ENCODE measurements at regions not wholly inside any gene's neighbourhood (a gene's known extent, or its start where the extent isn't known, plus 50 kb on each side); places are given as distances from the start of the nearest gene placed in this dataset.

GRCh38 chr1:55529017-55529416 lies 313.9 kb upstream of the USP24 start:
- TF ChIP-seq, protein P1, sequence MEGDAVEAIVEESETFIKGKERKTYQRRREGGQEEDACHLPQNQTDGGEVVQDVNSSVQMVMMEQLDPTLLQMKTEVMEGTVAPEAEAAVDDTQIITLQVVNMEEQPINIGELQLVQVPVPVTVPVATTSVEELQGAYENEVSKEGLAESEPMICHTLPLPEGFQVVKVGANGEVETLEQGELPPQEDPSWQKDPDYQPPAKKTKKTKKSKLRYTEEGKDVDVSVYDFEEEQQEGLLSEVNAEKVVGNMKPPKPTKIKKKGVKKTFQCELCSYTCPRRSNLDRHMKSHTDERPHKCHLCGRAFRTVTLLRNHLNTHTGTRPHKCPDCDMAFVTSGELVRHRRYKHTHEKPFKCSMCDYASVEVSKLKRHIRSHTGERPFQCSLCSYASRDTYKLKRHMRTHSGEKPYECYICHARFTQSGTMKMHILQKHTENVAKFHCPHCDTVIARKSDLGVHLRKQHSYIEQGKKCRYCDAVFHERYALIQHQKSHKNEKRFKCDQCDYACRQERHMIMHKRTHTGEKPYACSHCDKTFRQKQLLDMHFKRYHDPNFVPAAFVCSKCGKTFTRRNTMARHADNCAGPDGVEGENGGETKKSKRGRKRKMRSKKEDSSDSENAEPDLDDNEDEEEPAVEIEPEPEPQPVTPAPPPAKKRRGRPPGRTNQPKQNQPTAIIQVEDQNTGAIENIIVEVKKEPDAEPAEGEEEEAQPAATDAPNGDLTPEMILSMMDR (IDR thresholded peaks at IDR 0.05): no peak
- TF ChIP-seq POLR2A (IDR thresholded peaks at IDR 0.05): no peak
- H3K27ac ChIP-seq: no peak overlapping the region
- no peaks in the 10 kb centered on the region for H3K9me3 ChIP-seq
- no peaks in the 10 kb centered on the region for H3K27me3 ChIP-seq
- ATAC-seq (no peak), DNase-seq (no peak)
- 71 to 78% methylated on average over 4 of the region's 4 CpGs for WGBS, 2 donors
- H3K36me3 ChIP-seq (replicated peaks in 1 of 2; ENCODE audit: insufficient read depth in 1 of 2, low read depth in 2 of 2): no peaks in the 10 kb centered on the region
- H3K4me1 ChIP-seq: no peaks in the 10 kb centered on the region
- intact Hi-C loops (cut with DNase I): no loop called here
- H3K4me3 ChIP-seq: no peak overlapping the region

DNA sequence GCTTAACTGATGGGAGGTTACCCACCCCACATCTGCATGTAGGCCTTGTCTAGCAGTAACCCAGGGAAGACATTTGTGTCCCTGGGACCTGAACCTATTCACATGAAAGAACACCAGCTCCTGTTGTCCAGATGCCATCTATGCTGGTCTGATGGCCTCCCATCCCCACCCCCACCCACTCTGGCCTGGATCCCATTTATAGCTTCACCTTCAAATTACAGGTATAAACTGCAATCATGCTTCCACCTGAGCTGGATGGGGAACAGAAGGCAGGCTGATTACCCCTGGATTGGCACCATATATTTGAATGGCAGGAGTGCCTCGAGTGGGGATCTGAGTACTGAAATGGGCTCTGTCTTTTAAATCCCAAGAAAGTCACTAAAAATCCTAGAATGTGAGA lies 312.7 kb upstream of the USP24 start:
- WGBS, 2 donors: 79 to 85% methylated on average over 1 of the region's 1 CpG
- no peak for TF ChIP-seq POLR2A (IDR thresholded peaks at IDR 0.05)
- TF ChIP-seq, protein P1 (IDR thresholded peaks at IDR 0.05): no peak
- no peaks in the 10 kb centered on the region for H3K27me3 ChIP-seq
- H3K9me3 ChIP-seq: no peaks in the 10 kb centered on the region
- H3K27ac ChIP-seq: no peak overlapping the region
- no peaks in the 10 kb centered on the region for H3K36me3 ChIP-seq (replicated peaks in 1 of 2; ENCODE audit: insufficient read depth in 1 of 2, low read depth in 2 of 2)
- H3K4me3 ChIP-seq: no peak overlapping the region
- intact Hi-C loops (cut with DNase I): no loop called here
- ATAC-seq (no peak), DNase-seq (no peak)
- no peaks in the 10 kb centered on the region for H3K4me1 ChIP-seq

GRCh38 chr1:55526716-55527115 lies 311.6 kb upstream of the USP24 start:
- ATAC-seq (no peak), DNase-seq (no peak)
- Histone ChIP-seq H3K27me3 (no peaks in the 10 kb centered on the region), H3K27ac (no peak overlapping the region), H3K4me1 (no peaks in the 10 kb centered on the region), H3K4me3 (no peak overlapping the region), H3K36me3 (replicated peaks in 1 of 2; ENCODE audit: insufficient read depth in 1 of 2, low read depth in 2 of 2) (no peaks in the 10 kb centered on the region), H3K9me3 (no peaks in the 10 kb centered on the region)
- intact Hi-C loops (cut with DNase I): no loop called here
- 66 to 70% methylated on average over 3 of the region's 3 CpGs for WGBS, 2 donors
- no peak for TF ChIP-seq POLR2A (IDR thresholded peaks at IDR 0.05)
- TF ChIP-seq, protein P1 (IDR thresholded peaks at IDR 0.05): no peak

- Histone ChIP-seq H3K9me3 (no peaks in the 10 kb centered on the region), H3K36me3 (replicated peaks in 1 of 2; ENCODE audit: insufficient read depth in 1 of 2, low read depth in 2 of 2) (no peaks in the 10 kb centered on the region), H3K4me1 (no peaks in the 10 kb centered on the region), H3K4me3 (no peak overlapping the region), H3K27me3 (no peaks in the 10 kb centered on the region), H3K27ac (no peak overlapping the region)
- 42 to 54% methylated on average over 4 of the region's 4 CpGs for WGBS, 2 donors
- ATAC-seq (no peak), DNase-seq (peak; percentile 12 to 66 (median 29))
- no peak for TF ChIP-seq POLR2A (IDR thresholded peaks at IDR 0.05)
- TF ChIP-seq, protein P1 (IDR thresholded peaks at IDR 0.05): no peak
- intact Hi-C loops (cut with DNase I): no loop called here
These were observed 308.8 kb upstream of the USP24 start for GRCh38 chr1:55524006-55524405.

- Histone ChIP-seq H3K27me3 (no peaks in the 10 kb centered on the region), H3K27ac (no peak overlapping the region), H3K36me3 (replicated peaks in 1 of 2; ENCODE audit: insufficient read depth in 1 of 2, low read depth in 2 of 2) (no peaks in the 10 kb centered on the region), H3K9me3 (no peaks in the 10 kb centered on the region), H3K4me1 (no peaks in the 10 kb centered on the region), H3K4me3 (no peak overlapping the region)
- intact Hi-C loops (cut with DNase I): no loop called here
- TF ChIP-seq POLR2A (IDR thresholded peaks at IDR 0.05): no peak
- TF ChIP-seq, protein P1 (IDR thresholded peaks at IDR 0.05): no peak
- WGBS, 2 donors: 49 to 64% methylated on average over 2 of the region's 2 CpGs
- no peak for ATAC-seq
- DNase-seq: no peak
These were observed 307.8 kb upstream of the USP24 start for GRCh38 chr1:55522982-55523381.
